ENCODE measurements at regions not wholly inside any gene's neighbourhood (a gene's known extent, or its start where the extent isn't known, plus 50 kb on each side); places are given as distances from the start of the nearest gene placed in this dataset.
"Not testable (repeated sequence)": the region's sequence is repeated elsewhere in the genome, so short reads cannot be mapped to it uniquely, and the experiment has no call there.

DNA sequence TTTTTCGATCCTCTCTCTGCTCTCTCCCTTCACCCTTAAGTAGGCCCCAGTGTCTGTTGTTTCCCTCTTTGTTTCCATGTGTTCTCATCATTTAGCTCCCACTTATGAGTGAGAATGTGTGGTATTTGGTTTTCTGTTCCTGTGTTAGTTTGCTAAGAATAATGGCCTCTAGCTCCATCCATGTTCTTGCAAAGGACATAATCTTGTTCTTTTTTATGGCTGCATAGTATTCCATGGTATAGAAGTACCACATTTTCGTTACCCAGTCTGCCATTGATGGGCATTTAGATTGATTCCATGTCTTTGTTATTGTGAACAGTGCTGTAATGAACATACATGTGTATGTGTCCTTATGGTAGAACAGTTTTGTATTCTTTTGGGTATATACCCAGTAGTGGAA, 91.5 kb downstream of the TANC2 start:
- not testable (repeated sequence) for TF ChIP-seq SMAD3 (CRISPR knock-in tag; IDR thresholded peaks at IDR 0.05; ENCODE audit: borderline replicate concordance); CTCF (IDR thresholded peaks at IDR 0.05); FOXP4 (CRISPR knock-in tag; IDR thresholded peaks at IDR 0.05)

All from WTC11 (cell line).